Tibial artery (tissue), 4 donors: ENCODE measurements at regions not wholly inside any gene's neighbourhood (a gene's known extent, or its start where the extent isn't known, plus 50 kb on each side); places are given as distances from the start of the nearest gene placed in this dataset.

Source experiments
- DNase-seq, 2 donors: peaks; one replicate each; pipeline ENCODE4 v3.0.0-alpha.2; 2019
- H3K27ac ChIP-seq, 2 donors: fragments of 200-600 bp; sonication (generic) in 1 of 2; 1 replicate in 1 of 2; 2 replicates in 1 of 2; pipeline ENCODE4 v1.5.1; 2018 to 2019; ENCODE audit warnings: mild to moderate bottlenecking in 1 of 2
- H3K27me3 ChIP-seq, 2 donors: fragments of 200-600 bp; sonication (generic) in 1 of 2; one replicate each; pipeline versions ENCODE4 v1.5.1 to v1.6.0; 2016 to 2019
- H3K36me3 ChIP-seq, 3 donors: fragments of 200-600 bp; sonication (generic) in 2 of 3; one replicate each; pipeline ENCODE4 v1.5.1; 2016 to 2019; ENCODE audit warnings: mild to moderate bottlenecking in 2 of 3
- H3K4me1 ChIP-seq, 4 donors: fragments of 200-600 bp; sonication (generic) in 2 of 4; 1 replicate in 3 of 4; 2 replicates in 1 of 4; pipeline ENCODE4 v1.5.1; 2016 to 2019
- H3K4me3 ChIP-seq, 2 donors: fragments of 200-600 bp; sonication (generic) in 1 of 2; 1 replicate in 1 of 2; 2 replicates in 1 of 2; pipeline ENCODE4 v1.5.1; 2018 to 2019; ENCODE audit warnings: mild to moderate bottlenecking in 2 of 2
- H3K9me3 ChIP-seq, 3 donors: fragments of 200-600 bp; sonication (generic) in 1 of 3; one replicate each; pipeline ENCODE4 v1.5.1; 2016 to 2019
- CTCF ChIP-seq, 2 experiments: fragments of 200-600 bp in 1 of 2; fragments of 450-650 bp in 1 of 2; IDR thresholded peaks; one replicate each; pipeline ENCODE4 v1.5.1; 2017 to 2019; ENCODE audit warnings: antibody characterized with exemption in 2 of 2, mild to moderate bottlenecking in 1 of 2, moderate library complexity in 1 of 2
- intact Hi-C: fragments of 100-400 bp; cut with DNase I; formaldehyde crosslinking; loops from one replicate; pipeline ENCODE4 v1.15.0; 2023; ENCODE audit warnings: low total_unique reads

- no peaks in the 10 kb centered on the region for H3K27me3 ChIP-seq
- intact Hi-C loops = no loop called here
- H3K4me1 ChIP-seq = peaks cover 0 to 3% (median 0%) of the 10 kb centered on the region in 4 donors
- no peak overlapping the region for H3K4me3 ChIP-seq
- H3K9me3 ChIP-seq = no peaks in the 10 kb centered on the region
- no peaks in the 10 kb centered on the region for H3K36me3 ChIP-seq
- no peak overlapping the region for H3K27ac ChIP-seq
- TF ChIP-seq CTCF (IDR thresholded peaks at IDR 0.05) = no peak
- DNase-seq = no peak
Measured at GRCh38 chr3:66107855-66108254, 69.1 kb upstream of the MAGI1 start.

GRCh38 chr3:66106788-66107187 is 68.1 kb upstream of the MAGI1 start:
- intact Hi-C loops = no loop called here
- TF ChIP-seq CTCF (IDR thresholded peaks at IDR 0.05) = no peak

GRCh38 chr3:66104535-66104934 is 65.8 kb upstream of the MAGI1 start:
- peaks cover 0 to 3% (median 0%) of the 10 kb centered on the region in 4 donors for H3K4me1 ChIP-seq
- H3K4me3 ChIP-seq = no peak overlapping the region
- no peaks in the 10 kb centered on the region for H3K36me3 ChIP-seq
- no peaks in the 10 kb centered on the region for H3K9me3 ChIP-seq
- no peaks in the 10 kb centered on the region for H3K27me3 ChIP-seq
- DNase-seq = no peak
- intact Hi-C loops = no loop called here
- no peak for TF ChIP-seq CTCF (IDR thresholded peaks at IDR 0.05)
- H3K27ac ChIP-seq = no peak overlapping the region

More at GRCh38 chr3:66106788-66107187, 68.1 kb upstream of the MAGI1 start:
- Histone ChIP-seq H3K4me1 (peaks cover 0 to 3% (median 0%) of the 10 kb centered on the region in 4 donors), H3K9me3 (no peaks in the 10 kb centered on the region), H3K4me3 (no peak overlapping the region), H3K27ac (no peak overlapping the region), H3K36me3 (no peaks in the 10 kb centered on the region), H3K27me3 (no peaks in the 10 kb centered on the region)
- DNase-seq = no peak

- H3K9me3 ChIP-seq = no peaks in the 10 kb centered on the region
- no peak overlapping the region for H3K4me3 ChIP-seq
- H3K27me3 ChIP-seq = no peaks in the 10 kb centered on the region
- intact Hi-C loops = no loop called here
- H3K27ac ChIP-seq = no peak overlapping the region
- peaks cover 0 to 3% (median under 1%) of the 10 kb centered on the region in 4 donors for H3K4me1 ChIP-seq
- DNase-seq = no peak
- no peaks in the 10 kb centered on the region for H3K36me3 ChIP-seq
- no peak for TF ChIP-seq CTCF (IDR thresholded peaks at IDR 0.05)
Measured at GRCh38 chr3:66103729-66104128, 65.0 kb upstream of the MAGI1 start.

- peaks cover 0 to 4% (median 0%) of the 10 kb centered on the region in 4 donors for H3K4me1 ChIP-seq
- H3K4me3 ChIP-seq = no peak overlapping the region
- no peak for DNase-seq
- H3K9me3 ChIP-seq = no peaks in the 10 kb centered on the region
- intact Hi-C loops = no loop called here
- no peaks in the 10 kb centered on the region for H3K36me3 ChIP-seq
- no peak for TF ChIP-seq CTCF (IDR thresholded peaks at IDR 0.05)
- no peak overlapping the region for H3K27ac ChIP-seq
- no peaks in the 10 kb centered on the region for H3K27me3 ChIP-seq
Measured at GRCh38 chr3:66101901-66102300, 63.2 kb upstream of the MAGI1 start.

GRCh38 chr3:66099541-66100065 is 60.9 kb upstream of the MAGI1 start:
- Histone ChIP-seq H3K4me3 (no peak overlapping the region), H3K36me3 (no peaks in the 10 kb centered on the region), H3K27me3 (no peaks in the 10 kb centered on the region), H3K9me3 (peaks cover 0 to 4% (median 0%) of the 10 kb centered on the region in 3 donors), H3K27ac (no peak overlapping the region), H3K4me1 (peaks cover 0 to 4% (median 0%) of the 10 kb centered on the region in 4 donors)
- no peak for DNase-seq
- no peak for TF ChIP-seq CTCF (IDR thresholded peaks at IDR 0.05)
- intact Hi-C loops = no loop called here
